ENCODE measurements at regions not wholly inside any gene's neighbourhood (a gene's known extent, or its start where the extent isn't known, plus 50 kb on each side); places are given as distances from the start of the nearest gene placed in this dataset.

DNA sequence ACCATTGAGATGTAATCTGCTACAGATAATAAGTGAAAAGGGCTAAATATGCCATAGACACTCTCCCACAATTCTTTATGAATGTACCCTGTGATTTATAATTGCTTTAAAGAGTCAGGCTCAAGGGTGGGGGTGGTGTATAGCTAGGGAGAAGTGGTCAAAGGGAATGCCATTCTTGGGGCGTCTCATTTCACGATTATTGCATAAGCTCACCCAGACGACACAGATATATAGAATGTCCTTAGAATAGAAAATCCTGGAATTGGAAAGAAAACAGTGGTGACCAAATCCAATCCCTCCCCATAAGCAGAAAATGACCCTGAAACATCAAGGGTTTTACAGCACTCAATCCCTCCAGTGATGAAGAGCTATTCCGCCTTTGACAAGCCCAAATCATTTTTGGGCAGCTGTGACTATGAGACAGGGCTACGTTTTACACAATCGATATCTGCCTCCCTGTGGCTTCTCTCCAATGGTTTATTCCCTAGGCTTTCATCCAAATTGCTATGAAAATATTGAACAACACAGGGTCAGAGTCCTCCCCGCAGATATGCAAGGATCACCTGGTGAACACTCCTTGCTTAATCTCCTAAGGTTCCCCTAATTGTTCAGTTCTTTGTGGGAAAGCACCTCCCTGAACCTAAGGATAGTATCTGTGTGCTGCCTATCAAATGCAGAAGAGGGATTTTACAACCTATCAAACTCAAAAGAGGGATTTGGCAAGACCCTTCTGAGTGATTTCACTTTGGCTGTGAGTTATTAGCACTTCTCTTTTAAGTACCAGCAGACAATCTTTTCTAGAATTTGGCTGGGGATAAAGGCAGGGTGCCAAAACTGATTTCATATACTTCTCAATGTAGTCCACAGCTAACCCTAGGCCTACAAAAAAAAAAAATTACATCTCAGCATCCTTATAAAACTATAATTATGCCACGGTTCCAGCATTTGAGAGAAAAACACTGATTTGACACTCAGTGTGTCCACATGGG lies 144.9 kb upstream of the CDH6 start:
- H3K4me3 ChIP-seq (ENCODE audit: low read depth, low read length) = no peak overlapping the region
- no peak overlapping the region for H3K27ac ChIP-seq
- no peak for DNase-seq
- in situ Hi-C loops (cut with HindIII; ENCODE audit: low pct_ligation_motif_present, low sequenced_read_pairs) = no loop called here
- H3K27me3 ChIP-seq (replicated peaks) = no peaks in the 10 kb centered on the region
- no peaks in the 10 kb centered on the region for H3K36me3 ChIP-seq (replicated peaks)
- no peak for TF ChIP-seq CTCF (IDR thresholded peaks at IDR 0.05; ENCODE audit: low read depth, low read length, missing control alignments)

- no peak for DNase-seq
- TF ChIP-seq CTCF (IDR thresholded peaks at IDR 0.05; ENCODE audit: low read depth, low read length, missing control alignments) = no peak
- Histone ChIP-seq H3K27me3 (replicated peaks) (no peaks in the 10 kb centered on the region), H3K36me3 (replicated peaks) (no peaks in the 10 kb centered on the region), H3K27ac (no peak overlapping the region), H3K4me3 (ENCODE audit: low read depth, low read length) (no peak overlapping the region)
- in situ Hi-C loops (cut with HindIII; ENCODE audit: low pct_ligation_motif_present, low sequenced_read_pairs) = no loop called here
Measured at GRCh38 chr5:31047621-31048020, 145.9 kb upstream of the CDH6 start.

- H3K36me3 ChIP-seq (replicated peaks) = no peaks in the 10 kb centered on the region
- H3K27me3 ChIP-seq (replicated peaks) = no peaks in the 10 kb centered on the region
- no peak for DNase-seq
- H3K4me3 ChIP-seq (ENCODE audit: low read depth, low read length) = no peak overlapping the region
- H3K27ac ChIP-seq = no peak overlapping the region
- no peak for TF ChIP-seq CTCF (IDR thresholded peaks at IDR 0.05; ENCODE audit: low read depth, low read length, missing control alignments)
- in situ Hi-C loops (cut with HindIII; ENCODE audit: low pct_ligation_motif_present, low sequenced_read_pairs) = no loop called here
Measured at GRCh38 chr5:31047007-31047406, 146.5 kb upstream of the CDH6 start.

GRCh38 chr5:31036411-31036810 lies 157.1 kb upstream of the CDH6 start:
- in situ Hi-C loops (cut with HindIII; ENCODE audit: low pct_ligation_motif_present, low sequenced_read_pairs) = no loop called here
- Histone ChIP-seq H3K27ac (peak overlapping the region; percentile 65), H3K27me3 (replicated peaks) (no peaks in the 10 kb centered on the region), H3K4me3 (ENCODE audit: low read depth, low read length) (no peak overlapping the region), H3K36me3 (replicated peaks) (no peaks in the 10 kb centered on the region)
- peak; percentile 30 for DNase-seq
- no peak for TF ChIP-seq CTCF (IDR thresholded peaks at IDR 0.05; ENCODE audit: low read depth, low read length, missing control alignments)

- no peak for TF ChIP-seq CTCF (IDR thresholded peaks at IDR 0.05; ENCODE audit: low read depth, low read length, missing control alignments)
Measured at GRCh38 chr5:31033295-31033694, 160.2 kb upstream of the CDH6 start.

More at GRCh38 chr5:31033295-31033694, 160.2 kb upstream of the CDH6 start:
- Histone ChIP-seq H3K27ac (no peak overlapping the region), H3K4me3 (ENCODE audit: low read depth, low read length) (no peak overlapping the region), H3K36me3 (replicated peaks) (no peaks in the 10 kb centered on the region), H3K27me3 (replicated peaks) (no peaks in the 10 kb centered on the region)
- in situ Hi-C loops (cut with HindIII; ENCODE audit: low pct_ligation_motif_present, low sequenced_read_pairs) = no loop called here
- peak; percentile 25 for DNase-seq

All from brain microvascular endothelial cell (primary cell).